PC-3 (cell line): ENCODE measurements at regions not wholly inside any gene's neighbourhood (a gene's known extent, or its start where the extent isn't known, plus 50 kb on each side); places are given as distances from the start of the nearest gene placed in this dataset.
A peak's percentile ranks its signal among the peaks of the same experiment; 100 is the strongest.
"Not testable (repeated sequence)": the region's sequence is repeated elsewhere in the genome, so short reads cannot be mapped to it uniquely, and the experiment has no call there.

Experiments used
- ATAC-seq: fragments of 200-7000 bp; cut with Tn5 transposase; 2 replicates; pipeline ENCODE4 v1.9.1; 2020; ENCODE audit warnings: mild to moderate bottlenecking, moderate library complexity
- BruUV-seq: library from RNA; stranded (reverse); fragments of 400-500 nt; replicated peaks from 2 replicates; lab custom pipeline; 2021; lab: Mats Ljungman, UMichigan
- CTCF ChIA-PET: fragments of 300-600 bp; sonication (Branson Sonifier 250); formaldehyde crosslinking; loops from one replicate; lab custom pipeline; 2022; ENCODE audit warnings: antibody characterized with exemption; lab: Charles Lee
- POLR2A ChIA-PET: fragments of 300-600 bp; sonication (Branson Sonifier 250); formaldehyde crosslinking; loops from one replicate; lab custom pipeline; 2022; ENCODE audit warnings: antibody characterized with exemption; ENCODE audit not compliant: unreplicated experiment; lab: Charles Lee
- DNase-seq: peaks from one replicate; pipeline ENCODE4 v3.0.0-alpha.2; 2015
- H2AFZ ChIP-seq: fragments of 300-600 bp; sonication (generic); 2 replicates; pipeline ENCODE4 v1.6.0; 2016; ENCODE audit warnings: antibody characterized with exemption, low read length
- H3F3A ChIP-seq: fragments of 300-600 bp; sonication (generic); one replicate; pipeline ENCODE4 v1.6.0; 2017; ENCODE audit warnings: antibody characterized with exemption, low read length, control low read depth, mild to moderate bottlenecking; ENCODE audit not compliant: unreplicated experiment
- H3K27ac ChIP-seq: fragments of 300-600 bp; sonication (generic); 2 replicates; pipeline ENCODE4 v1.5.1; 2016; ENCODE audit warnings: mild to moderate bottlenecking, low read length
- H3K27me3 ChIP-seq: fragments of 300-600 bp; sonication (generic); 2 replicates; pipeline ENCODE4 v1.6.1; 2016; ENCODE audit warnings: low read length, mixed read lengths
- H3K36me3 ChIP-seq: fragments of 300-600 bp; sonication (generic); 2 replicates; pipeline ENCODE4 v1.6.1; 2016; ENCODE audit warnings: low read depth, mixed run types, low read length, mixed read lengths
- H3K4me1 ChIP-seq: fragments of 300-600 bp; sonication (generic); 2 replicates; pipeline ENCODE4 v1.5.1; 2016; ENCODE audit warnings: low read length; ENCODE audit not compliant: insufficient read depth
- H3K4me2 ChIP-seq: fragments of 300-600 bp; sonication (generic); 2 replicates; pipeline ENCODE4 v1.6.0; 2016; ENCODE audit warnings: low read length
- H3K4me3 ChIP-seq: fragments of 300-600 bp; sonication (generic); 2 replicates; pipeline ENCODE4 v1.5.1; 2016; ENCODE audit warnings: mild to moderate bottlenecking, low read length, mixed read lengths
- H3K79me2 ChIP-seq: fragments of 300-600 bp; sonication (generic); 2 replicates; pipeline ENCODE4 v1.6.1; 2017; ENCODE audit warnings: low read length, mixed read lengths
- H3K9ac ChIP-seq: fragments of 300-600 bp; sonication (generic); 2 replicates; pipeline ENCODE4 v1.6.0; 2016; ENCODE audit warnings: mild to moderate bottlenecking, low read length
- H3K9me2 ChIP-seq: fragments of 300-600 bp; sonication (generic); replicated peaks from 2 replicates; pipeline ENCODE4 v1.6.1; 2016; ENCODE audit warnings: mixed run types, low read length, mixed read lengths
- H3K9me3 ChIP-seq: fragments of 300-600 bp; sonication (generic); 2 replicates; pipeline ENCODE4 v1.6.1; 2016; ENCODE audit warnings: low read length, mixed read lengths
- H4K20me1 ChIP-seq: fragments of 300-600 bp; sonication (generic); 2 replicates; pipeline ENCODE4 v1.6.1; 2016; ENCODE audit warnings: low read length, mixed read lengths
- EZH2 ChIP-seq: fragments of 300-600 bp; sonication (generic); IDR thresholded peaks from one replicate; pipeline ENCODE4 v1.6.1; 2017; ENCODE audit warnings: antibody characterized with exemption, mild to moderate bottlenecking, low read length; ENCODE audit not compliant: unreplicated experiment
- EZH2phosphoT487 ChIP-seq: fragments of 300-600 bp; sonication (generic); IDR thresholded peaks from 2 replicates; pipeline ENCODE4 v1.6.1; 2018; ENCODE audit warnings: mild to moderate bottlenecking, antibody characterized with exemption, low read length, borderline replicate concordance
- intact Hi-C: fragments of 100-400 bp; cut with micrococcal nuclease; formaldehyde crosslinking; loops from 2 replicates; pipeline ENCODE4 v1.9.0; 2023
- TF ChIP-seq, protein P1 (sequence below): fragments of 300-600 bp; sonication (generic); conservative IDR thresholded peaks from 2 replicates; pipeline ENCODE4 v1.5.1; 2017; ENCODE audit warnings: antibody characterized with exemption, low read depth, mild to moderate bottlenecking, low read length

DNA sequence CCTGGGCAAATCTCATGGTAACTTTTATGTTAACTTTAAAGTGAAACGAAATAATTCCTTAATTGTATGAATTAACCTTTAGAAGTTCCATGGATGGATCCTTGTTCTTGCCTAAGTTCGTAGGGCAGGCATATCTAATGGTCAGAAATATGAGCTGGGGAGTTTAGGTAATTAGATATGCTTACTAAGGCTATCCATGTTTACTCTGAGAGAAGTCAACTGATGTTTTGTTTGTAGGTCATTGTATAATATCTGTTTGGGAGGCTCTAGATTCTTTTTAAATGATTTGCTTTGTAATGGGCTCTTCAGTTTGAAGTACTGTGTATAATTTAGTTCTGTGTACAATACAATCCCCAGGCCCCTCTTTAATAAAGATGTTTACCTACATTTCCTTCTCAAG is 117.0 kb downstream of the DCK start:
- Histone ChIP-seq H3K4me3 (no peak overlapping the region), H3K36me3 (no peaks in the 10 kb centered on the region), H3K27me3 (no peaks in the 10 kb centered on the region), H3K4me1 (no peaks in the 10 kb centered on the region), H3K27ac (no peak overlapping the region), H3K9ac (no peak overlapping the region), H3K9me3 (no peaks in the 10 kb centered on the region), H2AFZ (no peak overlapping the region), H3K9me2 (no peaks in the 10 kb centered on the region), H3K4me2 (no peak overlapping the region), H4K20me1 (no peaks in the 10 kb centered on the region), H3K79me2 (no peaks in the 10 kb centered on the region), H3F3A (no peaks in the 10 kb centered on the region)
- intact Hi-C loops = no loop called here
- ChIA-PET POLR2A (no interaction called here), CTCF (interaction anchor here (0.6 kb wide), 1 partner anchor 120 kb away, joined by 3 read pairs; no protein-coding TSS in a partner anchor)
- DNase-seq = peak; percentile 25
- TF ChIP-seq EZH2 (no peak), EZH2phosphoT487 (no peak)
- TF ChIP-seq, protein P1, sequence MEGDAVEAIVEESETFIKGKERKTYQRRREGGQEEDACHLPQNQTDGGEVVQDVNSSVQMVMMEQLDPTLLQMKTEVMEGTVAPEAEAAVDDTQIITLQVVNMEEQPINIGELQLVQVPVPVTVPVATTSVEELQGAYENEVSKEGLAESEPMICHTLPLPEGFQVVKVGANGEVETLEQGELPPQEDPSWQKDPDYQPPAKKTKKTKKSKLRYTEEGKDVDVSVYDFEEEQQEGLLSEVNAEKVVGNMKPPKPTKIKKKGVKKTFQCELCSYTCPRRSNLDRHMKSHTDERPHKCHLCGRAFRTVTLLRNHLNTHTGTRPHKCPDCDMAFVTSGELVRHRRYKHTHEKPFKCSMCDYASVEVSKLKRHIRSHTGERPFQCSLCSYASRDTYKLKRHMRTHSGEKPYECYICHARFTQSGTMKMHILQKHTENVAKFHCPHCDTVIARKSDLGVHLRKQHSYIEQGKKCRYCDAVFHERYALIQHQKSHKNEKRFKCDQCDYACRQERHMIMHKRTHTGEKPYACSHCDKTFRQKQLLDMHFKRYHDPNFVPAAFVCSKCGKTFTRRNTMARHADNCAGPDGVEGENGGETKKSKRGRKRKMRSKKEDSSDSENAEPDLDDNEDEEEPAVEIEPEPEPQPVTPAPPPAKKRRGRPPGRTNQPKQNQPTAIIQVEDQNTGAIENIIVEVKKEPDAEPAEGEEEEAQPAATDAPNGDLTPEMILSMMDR = no peak
- no TSS peak for BruUV-seq
- peak; percentile 55 for ATAC-seq

DNA sequence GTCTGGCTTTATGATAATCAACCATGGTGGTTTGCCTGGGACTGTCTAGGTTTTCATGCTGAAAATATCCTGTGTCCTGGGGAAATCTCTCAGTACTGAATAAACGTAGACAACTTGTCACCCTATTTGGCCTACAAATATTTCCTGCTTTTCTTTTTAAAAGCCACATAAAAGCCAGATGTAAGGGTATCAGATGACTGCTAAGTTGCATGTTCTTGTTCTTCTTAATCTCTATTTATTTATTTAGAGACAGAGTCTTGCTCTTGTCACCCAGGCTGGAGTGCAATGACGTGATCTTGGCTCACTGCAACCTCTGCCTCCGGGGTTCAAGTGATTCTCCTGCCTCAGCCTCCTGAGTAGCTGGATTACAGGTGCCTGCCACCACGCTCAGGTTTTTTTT is 117.7 kb downstream of the DCK start:
- H3K9me2 ChIP-seq, ATAC-seq, H4K20me1 ChIP-seq, H3K79me2 ChIP-seq, H3K36me3 ChIP-seq, BruUV-seq, H3K9me3 ChIP-seq, H3F3A ChIP-seq, H3K4me3 ChIP-seq, H2AFZ ChIP-seq, H3K4me2 ChIP-seq, H3K9ac ChIP-seq, H3K27me3 ChIP-seq, POLR2A ChIA-PET, H3K4me1 ChIP-seq, intact Hi-C loops, DNase-seq, H3K27ac ChIP-seq: not testable (repeated sequence)
- CTCF ChIA-PET = interaction anchor here (0.6 kb wide), 1 partner anchor 119 kb away, joined by 3 read pairs; no protein-coding TSS in a partner anchor

DNA sequence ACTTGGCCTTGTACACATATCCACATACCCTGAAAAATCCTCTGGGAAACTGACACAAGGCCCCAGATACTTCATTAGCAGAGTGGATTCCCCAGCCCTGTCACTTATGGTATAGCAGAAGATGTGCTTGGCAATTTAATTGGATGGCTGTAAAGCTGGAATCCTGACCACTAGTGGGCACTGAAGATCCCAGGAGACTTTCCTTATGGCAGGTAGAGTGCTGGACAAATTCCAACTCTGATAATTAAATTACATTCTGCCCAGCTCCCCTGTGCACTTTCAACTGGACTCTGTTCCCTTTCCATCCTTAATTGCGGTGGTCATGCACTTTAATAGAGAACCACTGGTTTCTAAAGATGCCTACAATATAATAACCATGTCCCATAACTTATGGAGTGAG is 119.8 kb downstream of the DCK start:
- Histone ChIP-seq H3K27me3 (no peaks in the 10 kb centered on the region), H3K36me3 (no peaks in the 10 kb centered on the region), H3K4me1 (no peaks in the 10 kb centered on the region), H3K9ac (no peak overlapping the region), H4K20me1 (no peaks in the 10 kb centered on the region), H3K9me3 (no peaks in the 10 kb centered on the region), H3F3A (no peaks in the 10 kb centered on the region), H3K79me2 (no peaks in the 10 kb centered on the region), H3K4me2 (no peak overlapping the region), H3K9me2 (no peaks in the 10 kb centered on the region), H2AFZ (no peak overlapping the region), H3K4me3 (no peak overlapping the region), H3K27ac (no peak overlapping the region)
- TF ChIP-seq, protein P1 = peak; percentile 75
- TF ChIP-seq EZH2 = no peak
- ATAC-seq (0 out of 2 replicates have a peak, but pooled peaks have one; percentile 33), DNase-seq (peak; percentile 66)
- no TSS peak for BruUV-seq
- ChIA-PET CTCF (no interaction called here), POLR2A (no interaction called here)
- intact Hi-C loops = no loop called here
